HL-60/S4 (cell line): ENCODE measurements at regions not wholly inside any gene's neighbourhood (a gene's known extent, or its start where the extent isn't known, plus 50 kb on each side); places are given as distances from the start of the nearest gene placed in this dataset.

Experiments used
- in situ Hi-C: fragments of 300-500 bp; cut with MboI; formaldehyde crosslinking; loops from 2 replicates; pipeline ENCODE4 v1.14.3; 2022; ENCODE audit warnings: low sequenced_read_pairs

DNA sequence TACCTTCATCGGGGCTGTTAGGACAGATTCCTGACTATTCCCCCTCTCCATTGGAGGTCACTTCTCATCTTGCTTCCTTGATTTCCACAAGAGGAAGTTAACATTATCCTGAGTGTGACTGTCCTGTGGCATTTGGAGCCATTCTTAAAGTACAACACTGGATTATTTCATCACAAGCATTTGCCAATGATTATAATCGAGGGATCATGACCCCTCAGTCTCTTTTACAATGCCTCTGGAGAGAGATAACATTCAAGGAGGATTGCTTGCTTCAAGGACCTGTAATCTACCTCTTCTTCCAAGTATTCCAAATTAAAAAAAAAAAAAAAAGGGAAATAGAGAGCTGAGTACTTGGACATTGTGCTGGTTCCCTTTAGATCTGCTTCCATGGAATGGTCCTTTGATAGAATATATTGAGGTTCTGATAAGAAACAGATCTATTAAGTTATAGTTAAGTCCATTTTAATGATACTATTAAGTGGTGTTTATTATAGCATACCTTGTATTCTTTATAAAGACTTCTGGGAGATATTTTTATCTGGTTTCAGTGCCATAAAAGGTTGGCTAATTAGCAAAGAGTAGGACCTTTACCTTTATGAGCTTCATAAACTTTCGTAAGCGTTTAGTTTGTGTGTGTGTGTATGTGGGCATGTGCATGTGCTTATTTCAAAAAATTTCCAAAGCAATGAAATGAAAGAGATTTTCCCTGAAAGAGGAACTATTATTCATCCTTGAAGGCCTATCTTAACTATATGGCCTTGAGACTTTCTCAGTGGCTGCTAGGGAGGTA, 469.1 kb downstream of the DHX35 start:
- in situ Hi-C loops = no loop called here

DNA sequence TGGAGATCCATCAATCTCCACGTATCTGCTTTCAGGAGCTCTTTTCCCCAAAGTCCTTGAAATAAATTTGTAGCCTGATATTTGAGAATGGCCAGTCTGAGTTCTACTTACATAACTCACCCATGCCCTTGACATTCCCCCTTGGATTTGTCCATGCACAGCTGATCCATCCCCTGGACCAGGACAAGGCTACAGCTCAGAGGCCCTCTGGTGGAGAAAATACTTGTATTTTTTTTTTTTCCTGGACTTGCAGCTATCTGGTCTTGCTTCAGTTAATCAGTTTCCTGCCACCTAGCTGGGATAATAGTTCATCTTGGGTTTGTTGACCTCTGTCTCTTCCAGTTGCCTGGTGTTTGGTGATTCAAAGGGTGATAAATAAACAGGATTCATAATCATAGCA, 467.6 kb downstream of the DHX35 start:
- in situ Hi-C loops = no loop called here

DNA sequence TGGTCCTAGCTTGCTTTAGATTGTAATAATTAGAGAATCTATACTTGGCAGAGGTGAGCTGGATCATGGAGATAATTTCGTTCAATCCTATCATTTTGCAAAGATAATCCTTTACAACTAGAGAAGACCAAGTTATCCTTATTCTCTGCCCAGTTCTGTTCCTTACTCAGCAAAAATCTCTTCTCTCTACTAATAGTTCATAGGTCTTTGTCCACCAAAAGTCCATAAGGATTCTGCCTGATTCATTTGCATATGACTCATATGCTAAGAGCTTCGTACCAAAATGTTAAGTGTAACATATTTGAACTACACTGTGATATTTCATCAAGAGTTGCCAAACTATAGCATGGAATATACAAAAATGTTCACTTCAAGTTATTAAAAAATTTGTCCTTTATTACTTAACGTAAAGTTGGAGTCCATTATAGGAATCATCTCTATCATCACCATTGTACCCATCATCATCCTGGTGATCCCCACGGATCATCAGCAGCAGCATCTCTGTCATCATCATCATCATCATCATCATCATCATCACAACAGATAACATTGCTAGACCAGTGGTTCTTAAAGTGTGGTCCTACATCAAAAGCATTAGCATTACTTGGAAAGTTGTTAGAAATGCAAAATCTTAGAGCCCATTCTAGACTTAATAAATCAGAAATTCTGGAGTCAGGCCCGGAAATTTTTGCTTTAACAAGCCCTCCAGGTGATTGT, 463.0 kb downstream of the DHX35 start:
- in situ Hi-C loops = no loop called here

DNA sequence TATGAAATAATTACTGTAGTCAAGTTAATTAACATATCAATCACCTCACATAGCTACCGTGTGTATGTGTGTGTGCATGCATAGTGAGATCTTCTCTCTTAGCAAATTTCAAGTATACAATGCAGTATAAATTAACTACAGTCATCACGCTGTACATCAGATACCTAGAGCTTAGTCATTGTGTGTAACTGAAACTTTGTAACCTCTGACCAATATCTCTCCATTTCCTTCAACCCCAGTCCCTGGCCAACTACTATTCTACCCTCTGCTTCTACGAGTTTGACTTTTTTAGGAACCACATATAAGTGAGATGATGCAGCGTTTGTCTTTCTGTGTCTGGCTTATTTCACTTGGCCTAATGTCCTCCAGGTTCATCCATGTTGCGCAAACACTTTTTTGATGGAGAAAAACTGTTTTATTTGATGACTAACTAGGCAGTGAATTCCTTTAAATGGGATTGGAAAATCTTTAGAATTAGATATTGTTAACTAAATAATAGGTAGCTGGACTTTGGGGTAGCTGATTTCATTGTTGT, 459.5 kb downstream of the DHX35 start:
- in situ Hi-C loops = no loop called here

DNA sequence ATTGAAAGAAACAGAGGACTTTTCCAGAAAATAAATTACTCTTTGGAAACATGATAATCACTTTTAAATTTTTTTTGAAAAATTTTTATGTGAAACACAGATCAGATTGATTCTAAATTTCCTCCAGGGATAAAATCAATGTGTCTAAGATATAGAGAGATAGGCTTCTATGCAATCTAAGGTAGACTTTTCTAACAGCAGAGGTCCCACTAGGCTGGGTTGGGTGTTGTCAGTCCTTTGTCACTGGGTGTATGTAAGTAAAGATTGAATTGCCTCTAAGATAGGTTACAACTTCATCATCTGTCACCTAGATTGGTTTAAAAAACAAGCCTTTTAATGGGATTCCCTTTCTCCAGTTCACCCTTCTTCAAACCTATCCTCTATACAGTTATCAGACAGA, 449.9 kb downstream of the DHX35 start:
- in situ Hi-C loops = no loop called here

DNA sequence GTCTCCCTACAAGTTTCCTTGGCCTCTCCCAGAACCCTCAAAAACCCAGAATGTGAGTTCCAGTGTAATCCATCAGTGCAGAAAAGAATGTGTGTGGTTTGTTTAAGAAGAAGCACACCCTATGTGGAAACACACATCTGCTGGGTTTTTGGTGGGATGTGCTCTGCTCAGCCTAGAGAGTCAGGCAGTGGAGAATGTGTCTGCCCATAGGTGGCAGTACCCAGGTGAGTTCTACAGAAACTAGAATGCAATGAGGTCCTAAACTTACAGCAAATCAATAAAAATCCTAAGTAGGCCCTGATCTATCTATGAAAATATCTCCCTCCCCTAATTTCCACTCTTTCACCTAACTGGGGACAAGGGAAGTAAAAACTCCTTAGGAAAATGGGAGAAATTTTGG, 437.3 kb downstream of the DHX35 start:
- in situ Hi-C loops = no loop called here

DNA sequence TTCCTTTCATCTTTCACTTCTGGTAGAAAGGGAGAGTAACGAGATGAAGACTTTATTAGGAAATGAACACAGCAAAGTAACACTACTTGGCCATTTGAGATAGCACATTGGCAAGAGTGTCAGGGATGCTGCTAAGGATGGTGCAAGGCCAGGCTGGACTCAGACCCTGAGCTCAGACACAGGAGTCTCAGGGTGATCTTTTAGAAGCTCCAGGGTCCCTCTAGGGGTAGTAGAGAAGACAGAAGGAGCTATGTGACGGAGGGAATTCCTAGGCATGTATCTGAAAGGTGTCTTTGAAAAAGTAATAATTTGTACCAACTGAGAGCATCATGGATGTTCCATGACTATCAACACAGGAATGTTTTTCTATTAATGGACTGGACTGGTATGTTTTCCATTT, 436.5 kb downstream of the DHX35 start:
- in situ Hi-C loops = no loop called here

DNA sequence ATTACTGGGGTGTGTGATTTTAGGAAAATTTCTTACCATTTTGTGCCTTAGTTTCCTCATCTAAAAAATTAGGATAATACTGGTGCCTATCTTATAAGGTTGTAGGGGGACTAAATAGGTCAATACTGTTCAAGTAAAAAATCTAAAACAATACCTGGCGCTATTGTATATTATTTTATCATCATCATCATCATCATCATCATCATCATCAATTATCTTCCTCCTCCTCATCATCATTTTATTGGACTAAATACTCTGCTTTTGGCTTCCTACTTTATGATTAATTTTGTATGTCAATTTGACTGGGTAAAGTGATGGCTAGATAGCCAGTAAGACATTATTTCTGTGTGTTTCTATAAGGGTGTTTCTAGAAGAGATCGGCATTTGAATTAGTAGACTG, 435.5 kb downstream of the DHX35 start:
- in situ Hi-C loops = no loop called here

DNA sequence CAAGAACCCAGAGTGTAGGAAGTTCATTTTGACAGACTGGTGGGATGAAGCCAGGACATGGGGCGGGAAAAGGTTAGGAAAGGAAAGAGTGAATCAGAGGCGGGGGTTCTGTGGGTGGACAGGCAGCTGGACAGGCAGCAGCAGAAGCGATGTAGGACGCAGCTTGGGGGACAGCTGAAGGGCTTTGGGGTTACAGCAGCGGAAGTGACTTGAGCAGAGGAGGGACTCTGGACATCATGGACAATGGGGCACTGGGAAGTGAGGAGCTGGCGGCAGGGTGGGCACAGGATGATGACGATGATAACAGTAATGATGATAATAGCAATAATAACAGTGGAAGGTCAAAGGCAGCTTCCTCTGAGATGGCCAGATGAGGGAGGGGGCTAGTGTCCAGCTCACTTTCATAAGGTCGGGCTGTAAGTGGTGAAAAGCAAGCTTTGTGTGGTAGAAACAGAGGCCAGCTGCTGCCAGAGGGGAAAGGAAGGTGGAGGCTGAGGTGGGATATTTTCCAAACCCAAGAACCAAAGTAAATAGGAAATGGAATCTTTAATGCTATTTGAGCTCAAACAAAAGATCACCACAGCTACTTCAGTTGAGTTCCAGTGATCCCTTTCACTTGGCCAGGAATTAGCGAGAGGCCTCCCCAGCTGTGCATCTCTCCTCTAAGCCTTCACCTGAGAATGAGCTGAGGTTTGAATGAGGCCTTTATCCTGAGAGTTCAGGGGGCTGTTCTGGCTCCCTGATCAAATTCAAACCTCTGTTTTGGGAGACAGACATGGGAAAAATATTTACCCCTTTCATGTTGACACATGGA, 433.5 kb downstream of the DHX35 start:
- in situ Hi-C loops = no loop called here

DNA sequence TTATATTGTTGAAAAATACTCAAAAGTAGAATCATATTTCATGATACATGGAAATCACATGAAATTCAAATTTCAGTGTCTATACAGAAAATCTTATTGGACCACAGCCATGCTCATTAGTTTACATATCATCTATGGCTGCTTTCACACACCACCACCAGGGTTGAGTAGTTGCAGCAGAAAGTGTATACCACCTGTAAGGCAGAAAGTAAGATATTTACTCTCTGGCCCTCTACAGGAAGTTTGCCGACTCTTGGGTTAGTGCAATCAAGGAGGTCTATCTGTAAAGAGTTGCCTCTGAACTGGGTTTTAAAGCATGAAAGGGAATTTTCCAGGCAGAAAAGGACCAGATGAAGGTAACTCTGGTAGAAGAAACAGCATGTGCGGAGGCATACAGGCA, 432.3 kb downstream of the DHX35 start:
- in situ Hi-C loops = no loop called here

DNA sequence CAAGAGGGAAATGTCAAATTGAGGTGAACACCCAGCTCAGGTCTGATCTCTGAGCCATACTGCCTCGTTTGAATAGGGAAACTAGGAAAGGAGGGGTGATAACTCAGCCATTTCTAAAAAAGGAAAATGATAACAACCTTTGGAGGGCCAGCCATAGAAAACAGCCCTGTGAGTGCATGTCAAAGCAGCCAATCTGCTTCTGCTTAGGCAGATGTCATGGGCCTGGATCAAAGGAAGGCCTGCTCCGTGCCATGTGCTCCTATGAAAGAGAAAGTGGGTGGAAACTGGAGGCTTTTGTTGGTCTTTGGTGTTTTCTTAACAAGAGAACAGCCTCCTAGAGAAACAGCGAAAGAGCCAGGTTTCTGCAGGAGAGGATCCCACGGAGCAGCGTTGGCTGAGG, 428.0 kb downstream of the DHX35 start:
- in situ Hi-C loops = no loop called here

DNA sequence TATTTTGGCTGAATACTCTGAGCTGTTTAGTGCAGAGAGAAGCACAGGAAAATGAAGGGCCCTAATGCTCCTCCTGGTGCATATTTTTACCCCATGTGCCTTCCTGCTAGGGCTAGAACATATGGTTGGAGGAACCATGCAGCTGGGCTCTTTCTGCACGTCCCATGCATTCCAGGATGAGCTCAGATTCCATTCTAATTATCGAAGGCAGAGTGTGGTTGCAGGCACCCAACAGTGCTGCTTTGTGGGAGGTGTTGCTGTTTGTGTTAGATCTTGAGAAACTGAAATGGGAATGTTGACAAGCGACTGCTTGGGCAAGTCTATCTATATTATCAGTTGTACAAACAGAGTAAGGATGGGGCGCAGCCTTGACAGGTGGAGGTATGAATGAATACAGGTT, 419.5 kb downstream of the DHX35 start:
- in situ Hi-C loops = no loop called here

DNA sequence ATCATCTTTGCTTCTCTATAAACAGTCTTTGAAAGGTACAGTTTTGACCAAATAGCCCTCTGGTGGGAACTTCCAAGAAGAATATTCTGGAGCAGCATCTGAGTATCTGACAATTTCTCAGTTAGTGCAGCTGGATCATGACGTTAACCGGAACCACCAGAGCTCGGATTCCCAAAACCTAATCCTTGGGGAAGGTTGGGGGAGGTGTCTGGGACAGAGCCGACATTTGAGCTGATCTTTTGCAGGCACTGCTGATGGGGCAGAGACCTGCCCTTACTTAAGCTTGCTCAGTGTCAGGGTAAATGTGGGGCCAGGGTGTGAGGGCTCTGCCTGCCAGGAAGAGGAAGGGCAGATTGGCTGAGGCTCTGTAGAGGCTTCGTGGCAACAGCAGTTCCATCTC, 416.6 kb downstream of the DHX35 start:
- in situ Hi-C loops = no loop called here

DNA sequence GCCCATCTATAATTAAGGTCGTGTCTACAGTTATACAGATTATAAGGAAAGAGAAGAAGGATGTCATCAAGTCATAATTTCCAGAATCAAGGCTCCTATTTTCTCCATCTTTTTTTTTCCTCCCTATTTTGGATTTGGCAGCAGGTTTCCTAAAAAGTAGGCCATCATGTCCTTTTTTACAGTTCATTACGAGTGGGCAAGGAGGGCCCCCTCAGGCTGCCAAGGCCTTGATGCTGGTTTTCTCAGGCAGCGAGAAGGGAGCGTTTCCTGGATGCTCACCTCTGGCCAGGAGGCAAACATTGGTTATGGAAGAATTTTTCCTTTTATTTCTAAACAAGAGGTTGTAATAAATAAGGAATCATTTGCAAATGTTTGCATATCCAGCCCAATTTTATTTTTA, 414.6 kb downstream of the DHX35 start:
- in situ Hi-C loops = no loop called here

DNA sequence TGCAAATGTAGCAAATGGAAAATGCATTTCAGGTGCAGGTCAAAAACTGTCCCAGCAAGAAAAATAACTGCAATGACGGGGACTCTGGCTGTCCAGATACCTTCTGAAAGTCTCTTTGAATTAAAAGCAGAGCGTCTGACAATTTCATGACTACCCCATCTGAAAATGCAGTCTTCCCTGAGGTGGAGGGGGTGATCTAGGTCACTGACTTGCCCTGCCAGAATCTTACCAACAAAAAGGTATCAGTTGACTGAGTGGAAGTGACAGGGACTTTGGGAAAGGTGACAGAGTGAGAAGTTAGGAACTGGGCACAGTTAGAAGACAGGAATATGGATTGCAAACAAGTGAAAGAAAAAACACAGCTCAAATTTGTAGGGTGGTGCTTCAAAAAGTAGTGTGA, 402.2 kb downstream of the DHX35 start:
- in situ Hi-C loops = no loop called here

DNA sequence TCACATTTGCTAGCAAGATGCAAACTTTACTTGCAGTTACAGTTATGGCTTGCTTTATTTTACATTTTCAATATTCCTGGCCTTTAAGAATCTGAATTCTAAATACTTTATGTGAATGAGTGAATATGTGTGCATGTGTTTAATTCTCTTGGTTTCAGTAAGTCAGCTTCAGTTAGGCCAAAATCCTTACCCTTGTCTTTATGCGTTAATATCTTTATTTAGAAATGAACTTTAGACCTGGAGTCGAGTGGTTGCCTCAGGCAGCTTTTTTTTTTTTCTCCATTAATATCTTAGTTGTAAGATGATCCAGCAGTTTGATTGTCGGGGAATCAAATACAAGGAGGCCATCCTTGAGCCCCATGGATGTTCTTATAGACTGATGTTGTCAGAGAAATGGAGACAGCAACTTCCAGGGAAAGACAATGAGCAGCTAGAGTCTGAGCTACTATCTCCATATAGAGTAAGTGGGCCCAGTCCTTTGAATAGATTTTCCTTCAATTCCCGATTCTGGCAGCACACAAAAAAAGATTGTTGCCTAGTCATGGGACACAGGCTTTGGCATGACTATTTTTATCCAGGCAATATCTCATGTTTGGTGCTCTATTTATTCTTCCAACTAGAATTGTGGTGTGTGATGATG, 398.0 kb downstream of the DHX35 start:
- in situ Hi-C loops = no loop called here

DNA sequence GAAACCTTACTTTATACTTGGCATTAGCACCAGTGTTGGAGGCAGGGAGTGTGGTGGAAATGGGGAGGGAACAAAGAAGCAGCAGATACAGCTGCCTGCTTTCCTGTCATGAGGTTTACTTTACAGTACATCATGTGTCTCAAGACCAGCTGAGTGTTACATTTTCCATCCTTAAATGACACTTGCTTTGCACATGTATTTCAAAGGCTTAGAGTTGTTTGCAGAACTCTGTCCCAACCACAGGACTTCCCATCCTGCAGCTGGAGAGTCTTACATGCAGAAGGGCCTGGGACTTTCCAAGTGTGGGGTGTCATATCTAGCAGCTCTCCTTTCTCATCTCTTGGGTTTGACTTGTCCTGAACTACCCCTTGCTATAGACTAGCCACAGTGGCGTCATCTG, 395.9 kb downstream of the DHX35 start:
- in situ Hi-C loops = no loop called here

DNA sequence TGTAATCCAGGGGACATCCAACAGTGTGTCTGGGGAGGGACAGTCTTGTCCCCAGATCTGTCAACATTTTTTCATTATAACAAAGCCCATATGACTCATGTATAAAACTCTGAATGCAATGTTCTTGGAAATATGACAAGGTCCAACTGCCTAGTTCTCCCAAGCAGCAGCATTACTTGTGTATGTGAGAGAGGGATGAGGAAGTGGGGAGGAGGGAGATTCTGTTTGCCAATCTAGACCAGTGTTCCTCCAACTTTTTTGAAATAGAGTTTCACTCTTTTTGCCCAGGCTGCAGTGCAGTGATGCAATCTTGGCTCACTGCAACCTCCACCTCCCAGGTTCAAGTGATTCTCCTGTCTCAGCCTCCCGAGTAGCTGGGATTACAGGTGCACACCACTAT, 394.8 kb downstream of the DHX35 start:
- in situ Hi-C loops = no loop called here

DNA sequence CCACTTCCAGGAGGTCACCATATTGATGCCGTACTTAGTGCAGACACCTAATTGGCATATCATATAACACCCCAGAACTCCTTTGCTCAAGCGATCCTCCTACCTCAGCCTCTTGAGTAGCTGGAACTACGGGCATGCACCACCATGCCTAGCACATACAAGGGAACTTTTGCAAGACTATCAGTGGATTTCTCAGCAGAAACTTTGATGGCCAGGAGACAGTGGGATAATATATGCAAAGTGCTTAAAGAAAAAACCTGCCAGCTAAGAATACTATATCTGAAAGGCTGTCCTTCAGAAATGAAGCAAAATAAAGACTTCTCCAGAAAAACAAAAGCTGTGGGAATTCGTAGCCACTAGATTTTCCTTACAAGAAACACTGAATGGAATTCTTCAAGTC, 387.1 kb downstream of the DHX35 start:
- in situ Hi-C loops = no loop called here

DNA sequence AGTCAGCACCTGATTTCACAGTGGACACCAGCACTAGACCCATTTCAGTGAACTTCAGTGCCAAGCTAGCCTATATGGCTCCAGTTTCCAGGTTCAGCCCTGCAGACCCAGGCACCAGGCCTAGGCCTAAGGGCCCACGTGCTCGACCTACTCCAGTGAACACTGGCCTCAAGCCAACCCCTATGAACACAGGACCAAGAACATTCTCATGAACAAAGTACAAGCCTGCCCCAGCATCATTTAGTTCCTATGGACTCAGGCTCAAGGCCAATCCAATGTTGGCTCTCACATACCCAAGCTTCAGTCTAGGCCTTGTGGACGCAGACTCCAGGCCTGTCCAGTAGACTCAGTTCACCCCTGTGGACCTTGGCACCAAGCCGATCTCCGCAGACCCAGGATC, 385.5 kb downstream of the DHX35 start:
- in situ Hi-C loops = no loop called here

DNA sequence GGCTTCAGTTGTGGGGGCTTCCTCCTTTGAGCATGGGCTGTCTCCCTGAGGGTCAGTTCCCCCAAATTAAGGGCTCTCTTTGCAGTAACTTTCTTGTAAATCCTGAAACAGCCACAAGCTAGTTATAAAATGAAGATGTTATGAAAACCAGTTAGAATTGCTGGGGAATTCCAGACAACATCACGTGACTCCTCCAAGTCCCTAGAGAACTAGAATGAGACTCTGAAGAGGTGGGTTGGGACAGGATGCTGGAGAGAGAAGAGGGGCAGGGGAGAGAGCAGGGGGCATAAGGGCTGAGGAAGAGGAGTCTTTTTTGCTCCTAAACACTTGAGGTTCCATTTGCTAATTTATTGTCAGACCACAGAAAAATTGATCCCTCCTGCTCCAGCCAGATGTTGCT, 380.3 kb downstream of the DHX35 start:
- in situ Hi-C loops = no loop called here
